Prostate gland (tissue), 2 donors: ENCODE measurements at regions not wholly inside any gene's neighbourhood (a gene's known extent, or its start where the extent isn't known, plus 50 kb on each side); places are given as distances from the start of the nearest gene placed in this dataset.

Experiments used
- POLR2A ChIP-seq: fragments of 450-650 bp; IDR thresholded peaks from one replicate; pipeline ENCODE4 v1.6.1; 2016; ENCODE audit warnings: antibody characterized with exemption, mild to moderate bottlenecking
- POLR2AphosphoS5 ChIP-seq: sonication (generic); formaldehyde crosslinking; IDR thresholded peaks from one replicate; pipeline ENCODE4 v1.6.1; 2017; ENCODE audit warnings: antibody characterized with exemption
- TF ChIP-seq, protein P1 (sequence below), 4 experiments: fragments of 200-600 bp in 2 of 4; fragments of 450-650 bp in 2 of 4; sonication (generic) in 2 of 4; IDR thresholded peaks; 1 replicate in 3 of 4; 2 replicates in 1 of 4; pipeline ENCODE4 v1.5.1; 2016 to 2019; ENCODE audit warnings: antibody characterized with exemption in 4 of 4, mild to moderate bottlenecking in 2 of 4, moderate library complexity in 2 of 4

DNA sequence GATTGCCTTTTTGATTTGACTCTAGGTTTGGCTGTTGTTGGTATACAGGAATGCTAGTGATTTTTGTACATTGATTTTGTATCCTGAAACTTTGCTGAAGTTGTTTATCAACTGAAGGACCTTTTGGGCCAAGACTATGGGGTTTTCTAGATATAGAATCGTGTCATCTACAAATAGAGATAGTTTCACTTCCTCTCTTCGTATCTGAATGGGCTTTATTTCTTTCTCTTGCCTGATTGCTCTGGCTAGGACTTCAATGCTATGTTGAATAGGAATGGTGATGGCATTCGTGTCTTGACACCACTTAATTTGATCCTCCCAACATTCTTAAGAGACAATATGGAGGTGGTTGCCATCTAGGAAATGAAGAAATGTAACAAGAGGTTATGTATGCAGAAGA is 388.1 kb upstream of the API5 start:
- TF ChIP-seq, protein P1, sequence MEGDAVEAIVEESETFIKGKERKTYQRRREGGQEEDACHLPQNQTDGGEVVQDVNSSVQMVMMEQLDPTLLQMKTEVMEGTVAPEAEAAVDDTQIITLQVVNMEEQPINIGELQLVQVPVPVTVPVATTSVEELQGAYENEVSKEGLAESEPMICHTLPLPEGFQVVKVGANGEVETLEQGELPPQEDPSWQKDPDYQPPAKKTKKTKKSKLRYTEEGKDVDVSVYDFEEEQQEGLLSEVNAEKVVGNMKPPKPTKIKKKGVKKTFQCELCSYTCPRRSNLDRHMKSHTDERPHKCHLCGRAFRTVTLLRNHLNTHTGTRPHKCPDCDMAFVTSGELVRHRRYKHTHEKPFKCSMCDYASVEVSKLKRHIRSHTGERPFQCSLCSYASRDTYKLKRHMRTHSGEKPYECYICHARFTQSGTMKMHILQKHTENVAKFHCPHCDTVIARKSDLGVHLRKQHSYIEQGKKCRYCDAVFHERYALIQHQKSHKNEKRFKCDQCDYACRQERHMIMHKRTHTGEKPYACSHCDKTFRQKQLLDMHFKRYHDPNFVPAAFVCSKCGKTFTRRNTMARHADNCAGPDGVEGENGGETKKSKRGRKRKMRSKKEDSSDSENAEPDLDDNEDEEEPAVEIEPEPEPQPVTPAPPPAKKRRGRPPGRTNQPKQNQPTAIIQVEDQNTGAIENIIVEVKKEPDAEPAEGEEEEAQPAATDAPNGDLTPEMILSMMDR (IDR thresholded peaks at IDR 0.05), result no peak
- TF ChIP-seq POLR2A, result no peak
- no peak for TF ChIP-seq POLR2AphosphoS5
